SKM-1 treated with dmso at 0.1 percent for 144 hours (cell line): ENCODE measurements at regions not wholly inside any gene's neighbourhood (a gene's known extent, or its start where the extent isn't known, plus 50 kb on each side); places are given as distances from the start of the nearest gene placed in this dataset.
"Not testable (repeated sequence)": the region's sequence is repeated elsewhere in the genome, so short reads cannot be mapped to it uniquely, and the experiment has no call there.

Experiments used
- DNase-seq: peaks from one replicate; lab custom pipeline; 2025; ENCODE audit not compliant: unreplicated experiment; lab: John Stamatoyannopoulos, UW

DNA sequence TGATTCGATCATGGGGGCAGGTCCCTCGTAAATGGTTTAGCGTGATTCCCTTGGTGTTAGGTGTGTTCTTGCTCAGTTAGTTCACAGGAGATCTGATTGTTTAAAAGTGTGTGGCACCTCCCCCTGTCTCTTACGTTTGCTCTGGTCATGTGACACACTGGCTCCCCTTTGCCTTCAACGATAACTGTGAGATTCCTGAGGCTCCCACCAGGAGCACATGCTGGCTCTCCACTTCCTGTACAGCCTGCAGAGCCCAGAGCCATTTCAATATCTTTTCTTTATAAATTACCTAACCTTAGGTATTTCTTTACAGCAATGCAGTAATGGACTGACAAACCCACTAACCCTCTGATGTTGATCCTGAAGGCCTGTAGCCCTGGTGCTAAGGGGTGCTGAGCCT is 141.9 kb downstream of the FCRL5 start:
- DNase-seq = no peak

- DNase-seq = no peak
These were observed 142.4 kb downstream of the FCRL5 start for GRCh38 chr1:157409927-157410326.

- DNase-seq = peak; percentile 72
These were observed 144.3 kb downstream of the FCRL5 start for GRCh38 chr1:157407917-157408525.

GRCh38 chr1:157407367-157407766 is 144.9 kb downstream of the FCRL5 start:
- no peak for DNase-seq

GRCh38 chr1:157405662-157406061 is 146.7 kb downstream of the FCRL5 start:
- no peak for DNase-seq

- DNase-seq = peak; percentile 19
These were observed 147.7 kb downstream of the FCRL5 start for GRCh38 chr1:157404614-157405013.

GRCh38 chr1:157404063-157404501 is 148.2 kb downstream of the FCRL5 start:
- peak; percentile 95 for DNase-seq

- DNase-seq = peak; percentile 75
These were observed 148.7 kb downstream of the FCRL5 start for GRCh38 chr1:157403608-157404007.

DNA sequence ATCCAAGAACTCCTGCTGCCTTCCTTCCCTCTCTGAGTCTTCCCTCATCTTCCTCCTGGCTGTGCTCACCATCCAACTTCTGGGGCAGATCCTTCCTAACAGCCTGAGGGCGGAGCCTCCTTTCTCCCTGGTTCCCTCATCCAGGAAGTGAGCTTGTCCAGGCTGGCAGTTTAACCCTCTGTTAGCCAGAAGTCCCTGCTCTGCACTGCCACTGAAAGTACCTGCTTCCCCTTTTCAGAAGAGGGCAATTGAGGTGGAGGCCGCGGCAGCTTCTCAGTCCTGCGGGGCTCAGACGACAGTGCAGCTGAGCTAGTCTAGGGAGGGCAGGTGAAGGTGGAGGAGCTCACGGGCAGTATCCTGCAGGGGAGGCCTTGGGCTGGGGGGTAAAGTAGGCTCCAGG is 149.1 kb downstream of the FCRL5 start:
- peak; percentile 94 for DNase-seq

- DNase-seq = no peak
These were observed 151.5 kb downstream of the FCRL5 start for GRCh38 chr1:157400766-157401165.

GRCh38 chr1:157399984-157400382 is 152.3 kb downstream of the FCRL5 start:
- DNase-seq = peak; percentile 19

DNA sequence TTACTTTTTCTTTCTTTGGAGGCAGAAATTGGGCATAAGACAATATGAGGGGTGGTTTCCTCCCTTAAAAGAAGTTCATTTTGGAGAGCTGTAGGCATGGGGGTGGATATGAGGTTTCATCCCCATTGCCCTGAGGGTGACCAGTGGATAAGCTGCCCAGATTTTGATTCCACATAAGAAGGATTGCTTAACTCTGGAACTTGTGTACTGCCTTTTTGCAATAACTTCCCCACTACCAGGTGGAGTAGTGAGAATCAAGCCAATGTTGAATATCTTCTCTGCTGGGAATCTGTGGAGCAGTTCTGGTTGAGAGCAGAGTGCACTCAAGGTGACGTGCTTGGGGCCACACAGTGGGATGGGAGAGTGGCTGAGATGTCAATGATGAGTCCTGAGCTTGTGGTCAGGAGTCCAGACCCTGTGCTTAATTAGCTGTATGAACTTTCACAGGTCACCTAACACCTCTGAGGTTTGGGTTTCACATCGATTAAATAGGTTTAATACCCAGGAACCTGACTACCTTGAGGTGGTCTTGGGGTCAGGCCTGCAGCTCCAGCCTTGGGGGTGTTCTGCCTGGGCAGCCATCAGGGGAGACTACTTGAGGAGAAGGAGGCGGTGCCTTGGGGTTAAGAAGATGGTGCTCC is 152.9 kb downstream of the FCRL5 start:
- no peak for DNase-seq

GRCh38 chr1:157390651-157391050 is 161.7 kb downstream of the FCRL5 start:
- DNase-seq = no peak

GRCh38 chr1:157388057-157388456 is 164.3 kb downstream of the FCRL5 start:
- DNase-seq = no peak

GRCh38 chr1:157384258-157384657 is 168.1 kb downstream of the FCRL5 start:
- DNase-seq = no peak

DNA sequence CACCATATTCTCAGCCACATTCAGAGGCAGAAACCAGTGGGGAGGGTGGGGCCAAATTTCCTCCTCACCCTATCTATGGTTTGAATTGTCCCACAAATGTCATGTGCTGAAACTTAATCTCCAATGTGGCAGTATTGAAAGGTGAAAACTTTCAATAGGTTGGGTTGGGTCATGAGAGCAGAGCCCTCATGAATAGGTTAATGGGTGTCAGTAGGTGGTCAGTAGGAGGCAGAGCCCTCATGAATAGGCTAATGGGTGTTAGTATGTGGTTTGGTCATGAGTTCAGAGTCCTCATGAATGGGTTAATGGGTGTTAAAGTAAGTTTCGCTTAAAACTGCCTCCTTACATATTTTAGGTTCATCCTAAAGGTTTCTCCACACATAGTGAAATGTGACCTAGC is 170.0 kb downstream of the FCRL5 start:
- DNase-seq = no peak

DNA sequence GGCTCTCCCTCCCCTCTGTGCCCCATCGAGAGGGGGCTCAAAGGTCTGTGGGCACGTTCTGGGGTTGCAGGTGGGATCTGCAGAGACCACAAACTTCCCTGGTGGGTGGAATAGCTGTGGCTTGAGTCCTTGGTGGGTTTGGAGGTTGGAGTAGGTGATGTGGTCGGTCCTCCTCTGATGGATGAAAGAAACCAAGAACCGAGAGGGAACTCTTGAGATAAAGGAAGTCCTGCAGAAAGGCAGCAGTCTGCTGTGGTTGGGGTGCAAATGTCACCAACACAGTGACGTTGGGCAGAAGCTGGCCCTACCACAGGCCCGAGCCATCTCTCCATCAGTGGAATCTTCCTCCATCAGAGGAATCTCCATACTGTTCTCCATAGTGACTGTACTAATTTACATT is 171.8 kb downstream of the FCRL5 start:
- DNase-seq = no peak

- DNase-seq = peak; percentile 51
These were observed 175.0 kb downstream of the FCRL5 start for GRCh38 chr1:157377280-157377713.

GRCh38 chr1:157376681-157377080 is 175.6 kb downstream of the FCRL5 start:
- DNase-seq = no peak

GRCh38 chr1:157372311-157372710 is 180.0 kb downstream of the FCRL5 start:
- DNase-seq = not testable (repeated sequence)

GRCh38 chr1:157371826-157372225 is 180.5 kb downstream of the FCRL5 start:
- no peak for DNase-seq

- no peak for DNase-seq
These were observed 181.1 kb downstream of the FCRL5 start for GRCh38 chr1:157371221-157371620.

DNA sequence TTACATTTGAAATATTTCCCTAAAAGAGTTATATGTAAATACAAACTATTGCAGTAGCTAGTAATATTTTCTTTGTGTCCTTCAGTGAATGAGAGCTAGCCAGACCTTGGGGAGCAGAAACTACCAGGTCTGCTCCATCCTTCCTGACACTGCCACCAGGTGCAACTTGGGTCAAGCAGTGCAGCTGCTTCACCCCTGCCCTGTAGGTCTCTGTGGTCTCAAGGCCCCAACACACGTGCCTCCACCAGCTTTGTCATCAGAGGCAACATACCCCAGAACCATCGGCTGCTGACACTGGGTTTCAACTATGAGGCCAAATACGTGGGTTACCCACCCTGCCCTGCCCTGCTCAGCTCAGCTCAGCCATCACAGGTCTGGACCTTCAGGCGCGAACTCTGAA is 181.6 kb downstream of the FCRL5 start:
- no peak for DNase-seq
